Mesothelial cell of epicardium (in vitro differentiated cells): ENCODE measurements at regions not wholly inside any gene's neighbourhood (a gene's known extent, or its start where the extent isn't known, plus 50 kb on each side); places are given as distances from the start of the nearest gene placed in this dataset.

Source experiments
- DNase-seq, 2 experiments: peaks; one replicate each; pipeline ENCODE4 v3.0.0; 2021; ENCODE audit warnings: low spot score in 2 of 2; ENCODE audit not compliant: unreplicated experiment in 2 of 2
- H3K27ac Mint-ChIP-seq: 2 replicates; pipeline ENCODE4 v1.8.0; 2021; ENCODE audit warnings: mixed read lengths
- H3K27me3 Mint-ChIP-seq: 2 replicates; pipeline ENCODE4 v1.8.0; 2021; ENCODE audit warnings: low read depth, mixed read lengths
- H3K36me3 Mint-ChIP-seq: 2 replicates; pipeline ENCODE4 v1.8.0; 2021; ENCODE audit warnings: mixed read lengths
- H3K4me1 Mint-ChIP-seq: 2 replicates; pipeline ENCODE4 v1.8.0; 2021; ENCODE audit warnings: mixed read lengths
- H3K4me3 Mint-ChIP-seq: 2 replicates; pipeline ENCODE4 v1.8.0; 2021; ENCODE audit warnings: mild to moderate bottlenecking, moderate library complexity, mixed read lengths
- H3K9me3 Mint-ChIP-seq: 2 replicates; pipeline ENCODE4 v1.8.0; 2021; ENCODE audit warnings: mixed read lengths
- CTCF ChIP-seq: fragments of 200-600 bp; sonication (generic); IDR thresholded peaks from one replicate; pipeline ENCODE4 v1.5.0; 2021; ENCODE audit warnings: antibody characterized with exemption; ENCODE audit not compliant: unreplicated experiment

GRCh38 chr2:19607931-19608771, 249.7 kb upstream of the OSR1 start:
- no peak for TF ChIP-seq CTCF
- no peak overlapping the region for H3K4me3 Mint-ChIP-seq
- H3K9me3 Mint-ChIP-seq: peaks cover 6% of the 10 kb centered on the region
- no peaks in the 10 kb centered on the region for H3K36me3 Mint-ChIP-seq
- H3K4me1 Mint-ChIP-seq: no peaks in the 10 kb centered on the region
- H3K27me3 Mint-ChIP-seq: peaks cover 27% of the 10 kb centered on the region
- H3K27ac Mint-ChIP-seq: no peak overlapping the region
- no peak for DNase-seq

- DNase-seq: no peak
- Mint-ChIP-seq H3K9me3 (peaks cover 4% of the 10 kb centered on the region), H3K36me3 (no peaks in the 10 kb centered on the region), H3K4me1 (no peaks in the 10 kb centered on the region), H3K4me3 (no peak overlapping the region), H3K27ac (no peak overlapping the region), H3K27me3 (peaks cover 27% of the 10 kb centered on the region)
- no peak for TF ChIP-seq CTCF
Observed at GRCh38 chr2:19607400-19607799, 249.0 kb upstream of the OSR1 start.

- no peak for TF ChIP-seq CTCF
- Mint-ChIP-seq H3K9me3 (peaks cover 4% of the 10 kb centered on the region), H3K27me3 (peaks cover 23% of the 10 kb centered on the region), H3K4me1 (peaks cover 2% of the 10 kb centered on the region), H3K4me3 (no peak overlapping the region), H3K36me3 (no peaks in the 10 kb centered on the region), H3K27ac (no peak overlapping the region)
- DNase-seq: no peak
Observed at GRCh38 chr2:19600982-19601381, 242.6 kb upstream of the OSR1 start.

- H3K27ac Mint-ChIP-seq: no peak overlapping the region
- peaks cover 23% of the 10 kb centered on the region for H3K27me3 Mint-ChIP-seq
Observed at GRCh38 chr2:19600506-19600905, 242.1 kb upstream of the OSR1 start.

GRCh38 chr2:19598971-19599370, 240.5 kb upstream of the OSR1 start:
- peaks cover 21% of the 10 kb centered on the region for H3K27me3 Mint-ChIP-seq
- H3K27ac Mint-ChIP-seq: no peak overlapping the region
- no peaks in the 10 kb centered on the region for H3K9me3 Mint-ChIP-seq
- H3K36me3 Mint-ChIP-seq: no peaks in the 10 kb centered on the region
- no peak for DNase-seq
- H3K4me1 Mint-ChIP-seq: peaks cover 2% of the 10 kb centered on the region
- no peak for TF ChIP-seq CTCF
- no peak overlapping the region for H3K4me3 Mint-ChIP-seq

More at GRCh38 chr2:19600506-19600905, 242.1 kb upstream of the OSR1 start:
- H3K4me3 Mint-ChIP-seq: no peak overlapping the region
- DNase-seq: no peak
- peaks cover 4% of the 10 kb centered on the region for H3K9me3 Mint-ChIP-seq
- no peak for TF ChIP-seq CTCF
- peaks cover 2% of the 10 kb centered on the region for H3K4me1 Mint-ChIP-seq
- no peaks in the 10 kb centered on the region for H3K36me3 Mint-ChIP-seq
